H1 (cell line): ENCODE measurements at regions not wholly inside any gene's neighbourhood (a gene's known extent, or its start where the extent isn't known, plus 50 kb on each side); places are given as distances from the start of the nearest gene placed in this dataset.

Source experiments
- BACH1 ChIP-seq: IDR thresholded peaks from 2 replicates; pipeline ENCODE4 v1.6.1; 2012; ENCODE audit warnings: low read length, improper control_type of control experiment
- CTBP2 ChIP-seq: IDR thresholded peaks from 2 replicates; pipeline ENCODE4 v1.7.0; 2011; ENCODE audit warnings: borderline replicate concordance, mild to moderate bottlenecking, moderate library complexity, mixed read lengths, low read length; ENCODE audit not compliant: insufficient read depth, insufficient read length
- GABPA ChIP-seq: IDR thresholded peaks from 2 replicates; pipeline ENCODE4 v1.6.1; 2011; ENCODE audit warnings: mild to moderate bottlenecking, low read length, moderate library complexity, borderline replicate concordance; ENCODE audit not compliant: insufficient read depth
- JUND ChIP-seq: IDR thresholded peaks from 2 replicates; pipeline ENCODE4 v1.6.1; 2011; ENCODE audit warnings: mild to moderate bottlenecking, improper control_type of control experiment, low read length
- NANOG ChIP-seq: IDR thresholded peaks from 2 replicates; pipeline ENCODE4 v1.6.1; 2011; ENCODE audit warnings: low read length, low read depth, mild to moderate bottlenecking, inconsistent platforms; ENCODE audit not compliant: insufficient read depth, poor library complexity, severe bottlenecking
- RBBP5 ChIP-seq: IDR thresholded peaks from 2 replicates; pipeline ENCODE4 v1.7.1; 2012; ENCODE audit warnings: low read depth, mild to moderate bottlenecking, inconsistent platforms, low read length, moderate library complexity, borderline replicate concordance
- SIN3A ChIP-seq, 2 experiments: IDR thresholded peaks in 1 of 2; conservative IDR thresholded peaks in 1 of 2; 2 replicates each; pipeline ENCODE4 v1.6.1; 2011 to 2012; ENCODE audit warnings: low read length in 2 of 2, improper control_type of control experiment in 1 of 2, low read depth in 1 of 2, mild to moderate bottlenecking in 1 of 2

DNA sequence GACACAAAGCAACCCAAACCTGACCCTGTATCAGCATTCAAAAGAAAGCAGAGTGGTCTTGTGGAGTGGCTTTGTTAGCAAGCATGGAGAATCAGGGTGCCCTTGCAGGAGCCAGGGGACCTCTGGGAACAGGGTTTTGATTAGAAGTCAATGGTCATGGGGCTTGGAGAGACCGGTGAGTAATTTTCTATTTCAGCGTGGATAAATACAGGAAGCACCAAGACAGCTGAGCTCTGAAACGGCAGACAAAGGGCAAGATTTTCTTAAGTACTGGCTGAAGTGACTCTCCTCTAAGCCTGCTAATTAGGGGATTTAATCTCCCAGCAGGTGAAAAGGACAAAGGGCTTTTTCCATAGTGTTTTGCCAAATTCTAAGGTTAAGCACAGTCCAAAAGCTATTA is 78.0 kb upstream of the GAREM1 start (continued):
- no peak for TF ChIP-seq SIN3A (conservative IDR thresholded peaks at IDR 0.05 in 1 of 2, IDR thresholded peaks at IDR 0.05 in 1 of 2; ENCODE audit: low read depth in 1 of 2, low read length in 2 of 2)
- TF ChIP-seq CTBP2, result no peak
- TF ChIP-seq NANOG, result peak; percentile 49
- TF ChIP-seq JUND, result 0 out of 2 replicates have a peak, but pooled peaks have one; percentile 32
- no peak for TF ChIP-seq BACH1
- TF ChIP-seq GABPA, result no peak
- TF ChIP-seq RBBP5, result no peak
